H9 (cell line): ENCODE measurements at regions not wholly inside any gene's neighbourhood (a gene's known extent, or its start where the extent isn't known, plus 50 kb on each side); places are given as distances from the start of the nearest gene placed in this dataset.

Experiments used
- DNase-seq: peaks from one replicate; pipeline ENCODE4 v3.0.0-alpha.2; 2017
- H2AFZ ChIP-seq: one replicate; pipeline ENCODE4 v1.6.1; 2013; ENCODE audit warnings: mild to moderate bottlenecking, low read length, control low read depth, moderate library complexity
- H2AK5ac ChIP-seq: 2 replicates; pipeline ENCODE4 v1.6.1; 2013; ENCODE audit warnings: low read length, control low read depth, mixed read lengths; ENCODE audit not compliant: insufficient read length
- H2BK120ac ChIP-seq: one replicate; pipeline ENCODE4 v1.6.1; 2013; ENCODE audit warnings: low read depth, mild to moderate bottlenecking, low read length, control low read depth, inconsistent platforms; ENCODE audit not compliant: poor library complexity, severe bottlenecking
- H2BK12ac ChIP-seq: 2 replicates; pipeline ENCODE4 v1.6.1; 2013; ENCODE audit warnings: low read length, control low read depth, mixed read lengths, low read depth; ENCODE audit not compliant: insufficient read length
- H2BK15ac ChIP-seq: 2 replicates; pipeline ENCODE4 v1.6.1; 2013; ENCODE audit warnings: low read depth, low read length, control low read depth
- H2BK20ac ChIP-seq: one replicate; pipeline ENCODE4 v1.6.1; 2013; ENCODE audit warnings: low read depth, mild to moderate bottlenecking, low read length, control low read depth, inconsistent platforms; ENCODE audit not compliant: poor library complexity, severe bottlenecking
- H2BK5ac ChIP-seq: 2 replicates; pipeline ENCODE4 v1.6.1; 2013; ENCODE audit warnings: low read length, control low read depth, mixed read lengths; ENCODE audit not compliant: insufficient read length
- H3K14ac ChIP-seq: 2 replicates; pipeline ENCODE4 v1.6.1; 2013; ENCODE audit warnings: low read length, control low read depth; ENCODE audit not compliant: insufficient read depth
- H3K18ac ChIP-seq: 2 replicates; pipeline ENCODE4 v1.6.1; 2013; ENCODE audit warnings: low read depth, mild to moderate bottlenecking, mixed read lengths, low read length, control low read depth; ENCODE audit not compliant: insufficient read length
- H3K23ac ChIP-seq: 2 replicates; pipeline ENCODE4 v1.6.1; 2013; ENCODE audit warnings: low read length, control low read depth, mixed read lengths, low read depth; ENCODE audit not compliant: insufficient read length
- H3K23me2 ChIP-seq: 2 replicates; pipeline ENCODE4 v1.6.1; 2013; ENCODE audit warnings: low read depth, mild to moderate bottlenecking, mixed read lengths, low read length, control low read depth; ENCODE audit not compliant: insufficient read length, poor library complexity, severe bottlenecking
- H3K27ac ChIP-seq: 2 replicates; pipeline ENCODE4 v1.5.1; 2013; ENCODE audit warnings: low read length, control low read depth, mixed read lengths, low read depth; ENCODE audit not compliant: insufficient read length
- H3K27me3 ChIP-seq: 2 replicates; pipeline ENCODE4 v1.6.1; 2013; ENCODE audit warnings: low read length, control low read depth, inconsistent platforms; ENCODE audit not compliant: insufficient read depth
- H3K4ac ChIP-seq: 2 replicates; pipeline ENCODE4 v1.6.1; 2013; ENCODE audit warnings: low read depth, mild to moderate bottlenecking, control low read depth, inconsistent platforms, low read length, moderate library complexity
- H3K4me1 ChIP-seq: 2 replicates; pipeline ENCODE4 v1.6.1; 2013; ENCODE audit warnings: low read length, control low read depth, inconsistent platforms; ENCODE audit not compliant: insufficient read depth
- H3K4me2 ChIP-seq: 2 replicates; pipeline ENCODE4 v1.6.1; 2013; ENCODE audit warnings: low read length, control low read depth, mixed read lengths; ENCODE audit not compliant: insufficient read length, insufficient read depth
- H3K56ac ChIP-seq: 2 replicates; pipeline ENCODE4 v1.6.1; 2013; ENCODE audit warnings: low read depth, mild to moderate bottlenecking, mixed read lengths, low read length, control low read depth; ENCODE audit not compliant: insufficient read length
- H3K79me1 ChIP-seq: 2 replicates; pipeline ENCODE4 v1.6.1; 2013; ENCODE audit warnings: low read depth, mild to moderate bottlenecking, moderate library complexity, low read length, control low read depth, inconsistent platforms; ENCODE audit not compliant: insufficient read depth, poor library complexity, severe bottlenecking
- H3K79me2 ChIP-seq: 2 replicates; pipeline ENCODE4 v1.6.1; 2013; ENCODE audit warnings: low read length, control low read depth, inconsistent platforms; ENCODE audit not compliant: insufficient read depth
- H3K9ac ChIP-seq: 2 replicates; pipeline ENCODE4 v1.6.1; 2013; ENCODE audit warnings: low read length, control low read depth, mixed read lengths; ENCODE audit not compliant: insufficient read length; ENCODE audit errors: extremely low read depth
- H3K9me3 ChIP-seq: one replicate; pipeline ENCODE4 v1.6.1; 2013; ENCODE audit warnings: low read depth, low read length, inconsistent platforms; ENCODE audit not compliant: control insufficient read depth
- H3T11ph ChIP-seq: one replicate; pipeline ENCODE4 v1.6.1; 2013; ENCODE audit warnings: mild to moderate bottlenecking, low read length, control low read depth, inconsistent platforms
- H4K20me1 ChIP-seq: one replicate; pipeline ENCODE4 v1.6.1; 2013; ENCODE audit not compliant: control insufficient read depth, insufficient read length, insufficient read depth
- H4K5ac ChIP-seq: 2 replicates; pipeline ENCODE4 v1.6.1; 2013; ENCODE audit warnings: low read depth, mild to moderate bottlenecking, mixed read lengths, low read length, control low read depth; ENCODE audit not compliant: insufficient read length
- H4K8ac ChIP-seq: replicated peaks from 2 replicates; pipeline ENCODE4 v1.6.1; 2013; ENCODE audit warnings: low read length, control low read depth, mixed read lengths, low read depth; ENCODE audit not compliant: insufficient read length
- H4K91ac ChIP-seq: 2 replicates; pipeline ENCODE4 v1.6.1; 2013; ENCODE audit warnings: low read depth, mild to moderate bottlenecking, moderate library complexity, mixed read lengths, low read length, control low read depth; ENCODE audit not compliant: insufficient read length
- H3K27ac Mint-ChIP-seq, 3 experiments: 2 replicates in 2 of 3; 3 replicates in 1 of 3; pipeline ENCODE4 v1.8.0; 2020 to 2021; ENCODE audit warnings: mixed read lengths in 3 of 3, mild to moderate bottlenecking in 1 of 3, moderate library complexity in 1 of 3
- H3K27me3 Mint-ChIP-seq: 2 replicates; pipeline ENCODE4 v1.8.0; 2021; ENCODE audit warnings: low read depth, mild to moderate bottlenecking, moderate library complexity, mixed read lengths
- H3K36me3 Mint-ChIP-seq, 3 experiments: 2 replicates in 2 of 3; 3 replicates in 1 of 3; pipeline ENCODE4 v1.8.0; 2020 to 2021; ENCODE audit warnings: low read depth in 3 of 3, mixed read lengths in 3 of 3; ENCODE audit not compliant: insufficient read depth in 1 of 3
- H3K4me1 Mint-ChIP-seq, 2 experiments: 2 replicates each; pipeline ENCODE4 v1.8.0; 2020; ENCODE audit warnings: mixed read lengths in 2 of 2
- H3K4me3 Mint-ChIP-seq, 2 experiments: 2 replicates in 1 of 2; 3 replicates in 1 of 2; pipeline ENCODE4 v1.8.0; 2020 to 2021; ENCODE audit warnings: mild to moderate bottlenecking in 2 of 2, mixed read lengths in 2 of 2, moderate library complexity in 1 of 2
- H3K9me3 Mint-ChIP-seq, 2 experiments: 2 replicates in 1 of 2; 3 replicates in 1 of 2; pipeline ENCODE4 v1.8.0; 2020; ENCODE audit warnings: mild to moderate bottlenecking in 2 of 2, mixed read lengths in 2 of 2, moderate library complexity in 1 of 2
- WGBS: extraction: QIAGEN DNeasy Blood & Tissue Kit; methylation state at CpG from one replicate; pipeline ENCODE4 v1.1.7; 2013; ENCODE audit warnings: missing lambda C conversion rate, low lambda C conversion rate, mixed read lengths; ENCODE audit not compliant: insufficient read length; ENCODE audit errors: extremely low coverage; 5-methylcytosine and 5-hydroxymethylcytosine counted together
- TF ChIP-seq, protein P1 (sequence below): fragments of 200-600 bp; sonication (generic); conservative IDR thresholded peaks from 3 replicates; pipeline ENCODE4 v1.8.0; 2021; ENCODE audit warnings: antibody characterized with exemption, mild to moderate bottlenecking

- Histone ChIP-seq H4K5ac (no peak overlapping the region), H2BK5ac (no peak overlapping the region), H3K79me2 (no peaks in the 10 kb centered on the region), H3K56ac (no peak overlapping the region), H2BK15ac (no peak overlapping the region), H3K4me1 (no peaks in the 10 kb centered on the region), H2AFZ (no peak overlapping the region), H2BK20ac (no peak overlapping the region), H4K91ac (no peak overlapping the region), H3K79me1 (no peaks in the 10 kb centered on the region), H4K20me1 (no peaks in the 10 kb centered on the region), H3K23me2 (no peaks in the 10 kb centered on the region), H3K9ac (no peak overlapping the region), H3K27ac (no peak overlapping the region), H3K9me3 (peaks cover 15% of the 10 kb centered on the region), H3K23ac (no peak overlapping the region), H3K4ac (no peak overlapping the region), H2BK12ac (no peak overlapping the region), H3K4me2 (no peak overlapping the region), H3T11ph (no peak overlapping the region), H3K27me3 (no peaks in the 10 kb centered on the region), H3K14ac (no peak overlapping the region), H2BK120ac (no peak overlapping the region), H2AK5ac (no peak overlapping the region), H4K8ac (no peak overlapping the region), H3K18ac (no peak overlapping the region)
- DNase-seq: no peak
- Mint-ChIP-seq H3K36me3 (peaks cover 7 to 30% (median 20%) of the 10 kb centered on the region in 3 experiments; a peak in 6 of 7 replicates), H3K4me1 (peaks cover 4% of the 10 kb centered on the region in 2 experiments; a peak in 3 of 4 replicates), H3K27ac (no peak overlapping the region), H3K9me3 (peaks cover 88 to 89% of the 10 kb centered on the region in 2 experiments), H3K27me3 (no peaks in the 10 kb centered on the region), H3K4me3 (no peak overlapping the region)
- TF ChIP-seq, protein P1, sequence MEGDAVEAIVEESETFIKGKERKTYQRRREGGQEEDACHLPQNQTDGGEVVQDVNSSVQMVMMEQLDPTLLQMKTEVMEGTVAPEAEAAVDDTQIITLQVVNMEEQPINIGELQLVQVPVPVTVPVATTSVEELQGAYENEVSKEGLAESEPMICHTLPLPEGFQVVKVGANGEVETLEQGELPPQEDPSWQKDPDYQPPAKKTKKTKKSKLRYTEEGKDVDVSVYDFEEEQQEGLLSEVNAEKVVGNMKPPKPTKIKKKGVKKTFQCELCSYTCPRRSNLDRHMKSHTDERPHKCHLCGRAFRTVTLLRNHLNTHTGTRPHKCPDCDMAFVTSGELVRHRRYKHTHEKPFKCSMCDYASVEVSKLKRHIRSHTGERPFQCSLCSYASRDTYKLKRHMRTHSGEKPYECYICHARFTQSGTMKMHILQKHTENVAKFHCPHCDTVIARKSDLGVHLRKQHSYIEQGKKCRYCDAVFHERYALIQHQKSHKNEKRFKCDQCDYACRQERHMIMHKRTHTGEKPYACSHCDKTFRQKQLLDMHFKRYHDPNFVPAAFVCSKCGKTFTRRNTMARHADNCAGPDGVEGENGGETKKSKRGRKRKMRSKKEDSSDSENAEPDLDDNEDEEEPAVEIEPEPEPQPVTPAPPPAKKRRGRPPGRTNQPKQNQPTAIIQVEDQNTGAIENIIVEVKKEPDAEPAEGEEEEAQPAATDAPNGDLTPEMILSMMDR: no peak
- no CpG with 5 or more reads among the region's 4 CpGs for WGBS
These were observed 264.9 kb upstream of the ZC4H2 start for GRCh38 chrX:65241059-65241721.
